Bone marrow (tissue), 2 donors: ENCODE measurements at regions not wholly inside any gene's neighbourhood (a gene's known extent, or its start where the extent isn't known, plus 50 kb on each side); places are given as distances from the start of the nearest gene placed in this dataset.
A peak's percentile ranks its signal among the peaks of the same experiment; 100 is the strongest.

ENCODE experiments used
- DNase-seq, 2 donors: peaks; one replicate each; lab custom pipeline; 2025; lab: John Stamatoyannopoulos, UW

GRCh38 chr21:25029580-25029979 lies 577.7 kb downstream of the MRPL39 start:
- no peak for DNase-seq

- DNase-seq: no peak
Measured at GRCh38 chr21:25025596-25025995, 581.7 kb downstream of the MRPL39 start.

- DNase-seq: no peak
Measured at GRCh38 chr21:25024639-25025038, 582.6 kb downstream of the MRPL39 start.

GRCh38 chr21:25005388-25005787 lies 601.9 kb downstream of the MRPL39 start:
- peak in 1 of 2 donors; percentile 8 for DNase-seq

GRCh38 chr21:25002676-25003075 lies 604.6 kb downstream of the MRPL39 start:
- DNase-seq: no peak

- no peak for DNase-seq
Measured at GRCh38 chr21:24995216-24995615, 612.1 kb downstream of the MRPL39 start.

- no peak for DNase-seq
Measured at GRCh38 chr21:24994717-24995116, 612.6 kb downstream of the MRPL39 start.

- no peak for DNase-seq
Measured at GRCh38 chr21:24989516-24989915, 617.8 kb downstream of the MRPL39 start.

GRCh38 chr21:24988941-24989340 lies 618.3 kb downstream of the MRPL39 start:
- DNase-seq: no peak

GRCh38 chr21:24976238-24976637 lies 631.0 kb downstream of the MRPL39 start:
- no peak for DNase-seq

GRCh38 chr21:24969068-24969467 lies 638.2 kb downstream of the MRPL39 start:
- DNase-seq: no peak

- DNase-seq: no peak
Measured at GRCh38 chr21:24955275-24955961, 651.9 kb downstream of the MRPL39 start.

- DNase-seq: no peak
Measured at GRCh38 chr21:24948186-24948585, 659.1 kb downstream of the MRPL39 start.

GRCh38 chr21:24945910-24946309 lies 661.4 kb downstream of the MRPL39 start:
- no peak for DNase-seq

- DNase-seq: no peak
Measured at GRCh38 chr21:24941316-24942185, 665.7 kb downstream of the MRPL39 start.

GRCh38 chr21:24939291-24939690 lies 668.0 kb downstream of the MRPL39 start:
- DNase-seq: no peak

GRCh38 chr21:24938573-24938972 lies 668.7 kb downstream of the MRPL39 start:
- DNase-seq: no peak

GRCh38 chr21:24935991-24936390 lies 671.3 kb downstream of the MRPL39 start:
- no peak for DNase-seq

- no peak for DNase-seq
Measured at GRCh38 chr21:24910591-24910990, 696.7 kb downstream of the MRPL39 start.

GRCh38 chr21:24903994-24904635 lies 703.2 kb downstream of the MRPL39 start:
- DNase-seq: no peak

- no peak for DNase-seq
Measured at GRCh38 chr21:24899138-24899537, 708.1 kb downstream of the MRPL39 start.

GRCh38 chr21:24897883-24898282 lies 709.4 kb downstream of the MRPL39 start:
- DNase-seq: no peak

GRCh38 chr21:24896735-24897124 lies 710.6 kb downstream of the MRPL39 start:
- DNase-seq: no peak
